Midbrain (tissue), 1 donor: ENCODE measurements at regions not wholly inside any gene's neighbourhood (a gene's known extent, or its start where the extent isn't known, plus 50 kb on each side); places are given as distances from the start of the nearest gene placed in this dataset.
A peak's percentile ranks its signal among the peaks of the same experiment; 100 is the strongest.

Experiments
- DNase-seq: peaks from one replicate; lab custom pipeline; 2025; lab: John Stamatoyannopoulos, UW

DNA sequence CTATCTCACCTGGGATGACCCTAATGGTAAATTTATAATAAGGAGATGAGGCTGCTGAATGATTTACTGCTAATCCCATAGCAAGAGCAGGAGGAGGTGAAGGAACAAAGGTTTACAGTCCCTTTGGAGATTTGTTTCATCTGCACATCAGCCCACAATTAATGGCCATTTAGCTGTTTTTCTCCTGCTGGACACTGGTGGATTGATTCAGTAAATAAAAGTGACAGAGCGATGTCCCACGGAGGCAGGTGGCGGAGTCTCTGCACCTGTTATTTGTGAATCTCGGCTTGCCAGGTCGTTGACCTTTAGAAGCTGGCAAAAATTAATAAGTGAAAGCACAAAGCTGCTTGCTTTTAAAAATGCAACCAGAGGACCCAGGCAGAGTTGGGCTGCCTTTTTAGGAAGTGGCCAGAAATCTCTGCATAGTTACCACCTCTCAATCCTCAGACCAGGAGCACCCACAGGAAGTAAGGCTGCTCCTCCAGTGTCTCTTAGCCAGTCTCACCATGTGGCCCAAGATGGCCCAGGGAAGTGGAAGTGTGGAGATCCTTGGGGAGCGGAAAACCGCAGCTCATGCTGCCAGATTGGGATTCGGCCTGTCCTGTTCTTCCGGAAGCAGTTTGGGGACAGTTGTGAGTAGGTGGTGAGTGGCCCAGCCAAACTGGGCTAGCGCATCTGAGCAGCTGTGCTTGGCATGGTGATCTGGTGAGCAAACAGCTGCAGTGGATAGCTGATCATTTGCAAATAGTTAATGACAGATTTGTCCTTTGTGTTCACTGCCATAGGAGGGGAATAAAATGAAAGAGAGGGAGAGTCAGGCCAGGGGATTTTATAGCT, 1005.7 kb upstream of the PIK3C3 start:
- DNase-seq, result no peak

DNA sequence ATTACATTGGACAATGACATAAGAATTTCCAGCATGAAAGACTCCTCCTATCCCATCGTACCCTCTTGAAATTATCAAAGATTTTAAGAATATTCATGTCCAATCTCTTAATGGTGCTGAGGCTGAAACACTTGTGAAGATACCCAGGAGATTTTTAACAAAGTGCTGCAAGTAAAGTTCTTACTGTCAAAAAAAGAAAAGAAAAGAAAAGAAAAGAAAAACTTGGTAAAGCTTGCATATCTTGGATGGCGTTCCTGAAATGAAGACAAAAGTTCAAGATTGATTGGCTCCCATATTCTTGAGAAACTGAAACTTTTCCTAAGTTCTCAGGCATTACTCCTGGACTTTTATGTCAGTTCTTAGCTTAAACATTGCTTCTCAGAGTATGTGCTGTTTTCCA, 1010.5 kb upstream of the PIK3C3 start:
- no peak for DNase-seq

DNA sequence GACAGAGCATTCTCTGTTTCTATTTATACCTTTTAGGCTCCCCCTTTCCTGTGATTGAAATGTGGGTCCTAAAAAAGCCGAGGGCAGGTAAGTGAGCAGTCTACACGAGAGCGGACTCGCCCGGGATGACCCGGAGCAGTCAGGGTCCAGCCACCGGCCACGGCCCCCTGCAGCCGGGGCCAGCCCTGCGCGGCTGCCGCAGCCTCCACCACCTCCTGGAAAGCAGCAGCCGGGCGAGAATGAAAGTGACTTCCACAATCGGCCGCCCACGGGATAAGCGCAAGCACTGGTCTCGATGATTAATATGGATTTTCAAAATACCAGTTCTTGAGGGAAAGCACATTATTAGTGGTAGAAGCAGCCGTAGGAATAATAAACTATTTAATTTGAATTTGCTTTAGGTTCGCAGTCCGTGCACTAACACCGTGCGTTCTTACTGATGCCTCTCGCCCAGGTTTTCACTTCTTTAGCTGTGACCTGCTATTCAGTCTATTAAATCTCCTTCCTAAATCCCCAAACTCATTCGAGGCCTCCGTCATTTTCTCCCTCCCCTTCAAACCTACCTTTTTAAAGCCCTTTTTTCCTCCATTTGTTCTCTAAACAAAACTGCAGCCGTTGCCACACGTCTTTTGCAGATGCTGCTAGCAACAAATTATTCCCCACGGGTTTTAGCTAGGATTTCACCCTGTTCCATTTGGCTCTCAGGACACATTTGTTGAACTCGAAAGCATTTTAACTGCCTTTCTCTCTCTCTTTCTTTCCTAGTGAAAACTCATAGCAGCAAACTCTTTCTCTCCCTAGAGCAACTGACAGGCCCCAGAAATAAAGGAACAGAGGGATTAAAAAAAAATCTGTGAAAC, 1015.1 kb upstream of the PIK3C3 start:
- DNase-seq, result peak; percentile 1

DNA sequence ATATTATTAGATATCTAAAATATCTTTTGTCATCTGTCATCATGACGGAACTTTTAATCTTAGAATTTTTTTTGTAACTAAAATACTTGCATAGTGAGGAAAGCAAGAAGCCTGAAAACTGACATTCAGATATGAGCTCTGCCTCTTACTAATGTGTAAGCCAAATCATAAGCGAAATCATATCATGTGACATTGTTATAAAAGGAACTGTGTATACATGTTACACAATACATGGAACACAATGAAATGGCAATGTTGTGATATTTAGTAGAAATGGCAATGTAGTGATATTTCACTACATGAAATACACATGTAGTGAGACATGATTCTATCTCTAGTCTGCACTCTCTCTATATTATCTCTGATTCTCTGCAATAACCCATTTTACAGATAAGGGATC, 1016.4 kb upstream of the PIK3C3 start:
- no peak for DNase-seq

DNA sequence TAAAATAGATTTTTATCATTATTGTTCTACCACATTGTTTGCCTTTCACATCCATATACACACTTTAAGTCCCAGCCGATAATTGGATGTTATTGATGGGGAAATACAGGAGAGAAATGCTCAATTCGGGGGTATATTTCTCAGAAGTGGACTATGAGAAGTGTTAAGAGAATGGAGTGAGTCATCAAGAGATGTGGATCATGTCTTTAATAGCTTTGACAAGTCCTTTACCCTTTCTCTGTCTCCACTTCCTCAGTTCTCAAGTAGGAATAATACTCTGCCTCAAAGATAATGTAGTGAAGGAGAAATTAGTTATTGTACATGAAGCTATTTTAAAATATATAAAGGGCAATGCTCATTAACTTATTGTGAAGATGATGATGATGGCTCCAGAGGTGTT, 1017.6 kb upstream of the PIK3C3 start:
- DNase-seq, result no peak

DNA sequence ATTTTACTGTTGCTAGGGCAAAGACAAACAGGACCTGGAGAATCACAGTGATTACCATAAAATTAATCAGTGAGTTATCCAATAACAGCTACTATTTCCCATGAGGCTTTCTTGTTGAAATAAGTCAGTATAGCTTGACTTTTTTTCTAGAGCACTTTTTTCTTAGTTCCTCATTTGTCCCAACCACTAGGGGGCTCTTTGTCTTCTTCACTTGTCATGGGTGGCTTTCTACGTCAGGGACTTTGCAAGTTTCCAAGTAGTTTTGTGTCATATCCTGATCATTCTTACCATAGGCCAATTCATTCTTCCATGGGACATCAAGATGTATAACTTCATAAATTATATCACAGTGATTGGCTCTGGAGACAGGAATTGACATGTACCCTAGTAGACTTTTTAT, 1019.6 kb upstream of the PIK3C3 start:
- DNase-seq, result no peak

DNA sequence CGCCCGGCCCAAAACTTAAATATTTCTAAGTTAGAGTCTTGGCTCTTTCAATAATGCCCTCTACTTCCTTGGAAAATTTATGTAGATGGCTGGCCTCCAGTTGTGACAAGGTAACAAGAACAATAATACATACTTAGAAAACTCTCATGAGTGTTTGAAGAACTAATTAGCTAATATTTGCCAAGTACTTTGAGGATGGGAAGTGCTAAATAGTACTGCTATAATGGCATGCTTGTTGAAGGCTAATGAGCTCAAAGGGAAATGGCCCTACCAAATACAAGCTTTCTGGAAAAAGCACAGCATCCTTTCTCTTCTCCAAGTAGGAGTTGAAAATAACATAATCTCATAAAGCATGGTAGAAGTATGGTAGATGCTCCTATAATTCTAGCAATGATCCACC, 1022.2 kb upstream of the PIK3C3 start:
- no peak for DNase-seq

DNA sequence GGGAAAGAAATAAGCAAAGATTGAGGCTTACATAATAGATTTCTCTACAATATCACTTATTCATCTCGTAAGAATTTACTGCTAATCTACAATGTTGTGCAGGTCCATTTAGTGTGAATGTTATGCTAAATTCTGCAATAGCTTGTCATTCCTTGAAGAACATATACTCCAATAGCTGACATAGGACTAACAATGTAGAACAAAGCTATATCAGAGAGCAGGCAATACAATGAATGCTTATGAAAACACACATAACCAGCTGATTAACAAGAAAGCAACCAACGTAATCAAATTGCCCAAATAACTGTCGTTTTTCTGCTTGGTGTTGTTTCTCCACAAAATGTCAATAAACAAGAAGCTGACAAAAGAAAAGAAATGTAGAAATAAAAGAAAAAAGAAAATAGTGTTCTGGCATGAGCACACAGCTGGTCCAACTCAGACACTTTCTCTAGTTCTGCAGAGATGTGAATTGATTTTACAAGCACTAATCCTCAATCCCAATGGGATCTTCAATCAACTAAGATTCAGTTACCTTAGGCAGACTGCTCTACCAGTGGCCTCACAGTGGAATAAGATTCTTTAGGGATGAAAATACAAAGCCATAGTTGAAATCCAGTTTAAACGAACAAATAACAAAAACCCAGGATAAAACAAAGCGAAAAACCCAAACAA, 1024.7 kb upstream of the PIK3C3 start:
- no peak for DNase-seq

DNA sequence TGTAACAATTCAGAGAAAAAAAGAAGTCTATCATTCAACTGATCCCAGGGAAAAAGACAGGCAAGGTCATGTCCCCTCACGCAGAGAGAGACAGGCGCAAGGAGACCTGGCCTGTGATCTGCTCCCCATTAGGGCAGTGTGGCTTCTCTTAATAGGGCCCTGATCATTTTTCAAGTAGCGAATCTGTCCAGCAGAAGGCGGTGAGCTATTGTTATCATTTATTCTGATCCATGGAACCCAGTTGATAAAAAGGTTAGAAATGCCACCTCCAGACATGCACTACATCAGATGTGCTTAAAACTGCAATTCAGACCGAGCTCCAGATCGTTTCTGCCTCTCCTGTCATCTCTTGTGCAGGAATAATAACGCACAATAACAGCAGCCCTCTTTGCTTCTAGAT, 1025.6 kb upstream of the PIK3C3 start:
- DNase-seq, result no peak

DNA sequence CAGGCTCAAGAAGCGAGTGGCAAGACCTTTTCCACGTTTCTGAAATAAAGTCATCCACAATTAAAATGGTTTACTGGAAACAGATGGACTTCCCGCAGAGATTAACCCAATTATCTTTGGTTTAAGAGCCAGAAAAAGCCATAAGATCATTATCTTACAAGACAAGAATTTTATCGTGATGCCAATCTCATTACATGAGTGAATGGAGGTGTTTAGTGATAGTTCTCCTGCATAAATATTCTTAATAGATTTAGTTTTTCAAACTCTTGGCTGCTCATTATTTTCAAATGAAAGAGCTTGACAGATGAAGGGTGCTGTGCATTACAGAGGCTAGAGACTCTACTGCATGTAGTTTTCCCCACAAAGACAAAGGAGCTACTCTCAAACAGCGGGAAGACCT, 1028.4 kb upstream of the PIK3C3 start:
- DNase-seq, result no peak

DNA sequence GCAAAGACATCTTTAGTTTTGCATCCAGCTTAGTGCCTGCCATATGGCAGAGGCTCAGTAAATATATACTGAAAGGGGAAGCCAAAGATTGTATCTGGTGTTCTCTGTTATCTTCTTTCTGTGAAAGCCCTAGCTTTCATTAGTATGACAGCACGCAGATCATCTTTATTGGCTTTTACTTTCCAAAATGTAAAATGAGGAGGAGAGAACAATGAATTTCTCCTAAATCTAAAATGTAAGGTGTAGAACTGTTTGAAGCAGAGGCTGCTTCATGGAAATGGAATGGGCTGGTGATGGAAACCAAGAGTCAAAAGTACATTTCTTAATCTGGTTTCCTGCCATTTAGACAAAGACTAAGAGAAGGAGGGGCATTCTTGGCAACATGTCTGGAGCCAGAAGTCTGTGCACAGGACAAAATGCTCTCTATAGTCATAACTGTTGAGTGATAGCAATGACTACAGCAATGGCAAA, 1029.9 kb upstream of the PIK3C3 start:
- DNase-seq, result no peak

DNA sequence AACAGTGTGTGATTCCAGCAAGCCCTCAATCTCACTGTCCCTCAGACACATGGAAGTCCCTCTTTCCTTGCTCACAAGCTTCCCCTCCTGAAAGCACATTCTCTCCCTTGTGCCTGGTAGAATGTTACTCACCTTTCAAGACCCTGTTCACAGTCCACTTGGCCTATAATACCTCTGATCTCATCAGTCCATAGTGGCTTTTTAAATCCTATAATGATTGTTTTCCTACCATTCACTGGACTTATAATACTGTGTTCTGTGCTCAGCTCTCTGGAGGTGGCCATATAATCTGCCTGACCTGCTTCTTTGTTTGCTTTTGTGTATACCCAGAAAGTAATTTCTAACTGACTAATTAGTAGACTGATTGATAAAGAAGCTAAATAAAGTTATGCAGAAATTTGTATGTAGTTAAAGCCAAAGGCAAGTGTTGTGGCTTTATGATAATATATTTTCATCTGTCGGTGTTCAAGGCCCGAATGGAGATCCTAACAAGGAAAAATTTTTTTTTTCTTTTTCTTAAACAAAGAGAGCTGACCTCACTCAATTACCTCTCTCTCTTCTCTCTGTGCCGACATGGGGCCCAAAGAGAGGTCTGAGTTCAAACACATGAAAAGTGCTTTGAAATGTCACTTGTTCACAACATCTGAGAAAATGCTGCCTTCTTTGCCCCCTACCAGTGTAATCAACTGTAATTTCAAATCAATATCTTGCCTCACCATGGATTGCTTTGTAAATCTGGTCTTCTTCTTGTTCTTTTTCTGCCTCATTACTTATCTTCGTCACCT, 1033.0 kb upstream of the PIK3C3 start:
- DNase-seq, result no peak

DNA sequence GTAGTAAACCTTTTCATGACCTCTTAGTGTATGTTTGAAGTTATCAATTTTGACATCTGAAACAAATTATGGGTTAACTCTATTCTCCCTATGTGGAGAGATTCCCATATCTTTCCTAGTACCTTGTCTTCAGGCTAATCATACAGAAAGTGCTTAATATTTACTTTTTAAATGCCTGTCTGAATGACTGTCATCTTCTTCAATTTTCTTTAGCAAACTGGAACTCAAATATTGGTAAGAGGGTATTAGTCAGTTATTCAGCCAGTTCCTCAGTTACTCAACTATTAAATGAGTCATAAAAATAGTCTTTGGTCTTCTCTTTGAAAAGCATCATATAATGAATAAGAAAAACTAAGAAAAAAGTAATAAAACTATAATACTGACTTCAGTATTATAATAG, 1038.0 kb upstream of the PIK3C3 start:
- no peak for DNase-seq

DNA sequence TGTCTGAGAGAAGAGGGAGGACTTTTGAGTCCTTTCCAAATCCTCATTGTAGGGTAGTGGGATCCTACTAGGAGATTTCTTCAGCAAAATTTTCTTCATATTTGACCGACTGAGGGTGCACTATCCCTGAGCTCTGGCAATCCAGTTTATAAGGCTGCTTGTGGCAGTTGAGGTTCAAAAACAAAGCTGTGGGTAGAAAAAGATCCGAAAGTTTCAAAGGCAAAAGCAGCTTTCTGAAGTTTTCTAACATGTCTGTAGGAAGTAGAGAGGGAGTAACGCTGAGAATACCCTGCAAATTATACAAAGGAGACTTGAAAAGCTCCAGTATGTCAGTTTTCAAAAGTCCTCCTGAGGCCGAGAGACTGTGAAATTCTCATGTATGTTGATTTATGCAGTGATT, 1039.3 kb upstream of the PIK3C3 start:
- no peak for DNase-seq

DNA sequence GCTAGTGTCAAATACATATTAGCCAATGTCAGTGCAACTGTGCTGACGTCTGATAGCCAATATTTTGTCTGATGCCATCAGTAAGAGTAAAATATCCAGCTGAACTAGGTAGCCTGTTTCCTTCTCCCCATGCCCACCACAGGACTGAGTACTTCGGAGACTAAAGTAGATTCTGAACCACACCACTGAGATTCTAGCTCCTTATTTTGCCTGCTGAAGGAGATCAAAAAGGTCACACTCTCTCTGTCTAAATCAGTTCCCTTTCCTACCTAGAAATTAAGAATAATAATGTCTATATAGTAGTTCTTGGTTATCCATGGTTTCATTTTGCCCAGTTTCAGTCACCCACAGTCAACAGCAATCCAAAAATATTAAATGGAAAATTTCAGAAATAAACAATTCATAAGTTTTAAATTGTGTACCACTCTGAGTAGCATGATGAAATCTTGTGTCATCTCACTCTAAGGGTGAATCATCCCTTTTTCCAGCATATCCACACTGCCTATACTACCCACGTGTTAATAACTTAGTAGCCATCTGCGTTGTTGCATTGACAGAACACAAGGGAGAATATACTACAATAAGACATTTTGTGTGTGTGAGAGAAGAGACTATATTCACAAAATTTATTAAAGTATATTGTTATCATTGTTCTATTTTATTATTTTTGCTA, 1043.3 kb upstream of the PIK3C3 start:
- no peak for DNase-seq

DNA sequence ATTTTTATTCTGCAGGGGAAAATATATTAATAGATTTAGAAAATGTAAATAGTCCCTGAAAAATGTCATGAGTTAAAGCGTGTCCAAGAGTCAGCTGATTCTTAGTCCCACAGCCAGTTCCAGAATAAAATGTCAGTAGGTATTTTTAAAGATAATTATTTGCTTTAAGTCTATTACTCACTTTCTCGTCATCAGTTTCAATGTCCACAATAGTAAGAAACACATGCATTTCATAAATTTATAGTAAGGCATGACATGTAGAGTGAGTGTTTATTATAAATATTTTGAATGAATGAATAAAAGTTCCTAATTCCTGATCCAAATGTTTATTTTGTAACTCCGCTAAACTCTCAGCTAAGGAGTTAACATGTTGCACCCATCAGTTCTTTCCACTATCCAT, 1044.0 kb upstream of the PIK3C3 start:
- no peak for DNase-seq

DNA sequence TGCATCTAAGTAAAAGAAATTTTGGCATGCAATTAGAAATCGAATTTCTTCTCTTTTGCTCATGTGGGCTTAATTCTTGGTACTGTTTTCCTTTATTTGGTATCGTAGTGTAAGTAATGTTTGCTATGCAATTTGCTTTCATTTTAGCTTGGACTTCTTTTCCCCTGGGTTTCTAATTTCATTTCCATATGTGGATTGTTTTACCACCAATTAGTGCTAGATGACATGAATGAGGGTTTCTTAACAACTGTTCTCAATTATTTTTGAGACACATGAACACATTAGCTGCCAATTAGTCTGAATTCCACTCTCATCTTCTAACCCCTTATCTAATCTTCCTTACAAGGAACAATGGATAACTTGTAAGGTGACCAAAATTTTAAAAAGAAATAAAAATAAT, 1047.2 kb upstream of the PIK3C3 start:
- DNase-seq, result no peak

DNA sequence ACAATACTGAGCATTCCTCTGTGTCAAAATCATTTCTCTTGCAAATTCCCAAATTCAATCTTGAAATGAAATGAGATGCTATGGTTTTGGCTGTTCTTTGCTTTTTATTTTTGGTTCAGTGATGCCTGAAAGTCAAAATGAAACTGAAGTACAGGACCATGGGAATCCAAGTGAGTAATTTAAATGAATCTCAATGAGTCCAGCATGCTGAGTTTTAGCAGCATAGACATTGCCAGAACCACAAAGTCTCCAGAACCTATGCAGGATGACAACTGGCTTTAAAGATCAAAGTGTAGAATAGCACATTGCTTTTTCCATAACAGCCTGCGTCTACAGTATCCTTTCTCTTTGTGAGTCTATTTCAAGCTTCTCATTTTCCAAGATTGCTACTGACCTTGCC, 1050.7 kb upstream of the PIK3C3 start:
- DNase-seq, result no peak

DNA sequence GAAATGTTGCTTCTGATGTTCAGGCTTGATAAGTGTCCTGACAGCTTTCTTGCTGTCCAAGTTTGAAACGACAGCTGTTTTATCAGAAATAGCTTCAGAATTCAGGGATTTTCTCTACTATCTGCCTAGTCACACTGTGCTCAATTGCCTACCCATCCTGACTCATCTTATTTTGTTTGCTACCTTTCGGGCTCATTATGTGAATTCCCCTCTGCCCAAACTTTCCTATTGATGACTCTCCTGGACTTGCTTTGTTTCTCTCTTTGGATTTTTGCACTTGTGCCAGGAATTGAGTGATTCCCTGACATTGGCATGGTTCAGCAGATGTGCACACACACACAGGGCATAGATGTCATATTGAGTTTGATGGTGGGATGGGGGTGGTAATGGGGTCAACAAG, 1052.6 kb upstream of the PIK3C3 start:
- DNase-seq, result no peak

DNA sequence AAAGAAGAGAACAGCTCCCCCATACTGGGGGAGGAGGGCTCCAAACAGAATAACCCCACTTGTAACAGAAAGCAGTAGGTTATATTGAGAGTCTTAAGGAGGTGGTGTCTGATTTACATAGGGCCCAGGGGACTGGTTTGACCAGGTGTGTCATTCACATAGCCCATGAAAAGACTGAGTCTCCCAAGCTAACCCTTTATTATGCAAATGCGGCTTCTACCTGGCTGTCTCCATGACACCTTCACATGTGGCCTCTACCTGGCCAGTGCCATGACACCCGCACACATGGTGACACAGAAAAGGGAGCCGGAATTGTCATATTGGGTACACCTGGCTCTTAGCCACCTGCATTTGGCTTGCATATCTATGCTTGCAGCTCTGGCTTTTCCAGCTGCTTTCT, 1057.2 kb upstream of the PIK3C3 start:
- no peak for DNase-seq

DNA sequence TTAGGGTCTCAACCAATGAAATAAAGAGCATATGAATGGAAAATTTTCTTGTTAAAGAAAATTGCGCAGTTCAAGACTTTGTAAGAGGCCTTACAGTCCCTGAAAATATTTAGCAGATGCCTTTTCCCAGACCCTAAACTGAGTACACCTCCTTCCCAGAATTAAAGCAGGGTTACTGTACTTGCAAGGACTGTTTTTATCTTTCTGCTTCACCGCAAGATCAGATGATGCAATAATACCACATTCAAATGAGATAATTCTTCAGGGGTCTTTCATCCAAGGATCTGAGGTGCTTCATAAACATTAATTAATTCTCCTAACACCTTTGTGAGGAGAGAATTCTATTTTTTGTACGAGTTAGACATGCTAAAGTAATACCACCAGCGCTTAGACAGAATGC, 1071.8 kb upstream of the PIK3C3 start:
- DNase-seq, result no peak
